OCI-LY1 (cell line): ENCODE measurements at regions not wholly inside any gene's neighbourhood (a gene's known extent, or its start where the extent isn't known, plus 50 kb on each side); places are given as distances from the start of the nearest gene placed in this dataset.

Source experiments
- H2AFZ ChIP-seq: fragments of 200-600 bp; sonication (generic), shearing (Covaris generic); 2 replicates; pipeline ENCODE4 v1.6.0; 2014; ENCODE audit warnings: antibody characterized with exemption, mild to moderate bottlenecking, low read length
- H3F3A ChIP-seq: fragments of 200-600 bp; sonication (generic), shearing (Covaris generic); 2 replicates; pipeline ENCODE4 v1.6.0; 2014; ENCODE audit warnings: mild to moderate bottlenecking, antibody characterized with exemption, low read length, moderate library complexity; ENCODE audit not compliant: insufficient read depth
- H3K27ac ChIP-seq: fragments of 200-600 bp; sonication (generic); 2 replicates; pipeline ENCODE4 v1.5.1; 2014; ENCODE audit warnings: low read length, mixed run types, mild to moderate bottlenecking, low read depth; ENCODE audit not compliant: poor library complexity, severe bottlenecking
- H3K27me3 ChIP-seq: fragments of 200-600 bp; sonication (generic); 2 replicates; pipeline ENCODE4 v1.6.0; 2014; ENCODE audit warnings: antibody characterized with exemption, mild to moderate bottlenecking, low read length, moderate library complexity; ENCODE audit not compliant: insufficient read depth
- H3K36me3 ChIP-seq: fragments of 200-600 bp; sonication (generic); 2 replicates; pipeline ENCODE4 v1.6.1; 2014; ENCODE audit warnings: mild to moderate bottlenecking, antibody characterized with exemption, low read length, moderate library complexity, mixed read lengths; ENCODE audit not compliant: insufficient read depth
- H3K4me1 ChIP-seq: fragments of 200-600 bp; sonication (generic); 2 replicates; pipeline ENCODE4 v1.5.1; 2014; ENCODE audit warnings: mild to moderate bottlenecking, low read length, moderate library complexity; ENCODE audit not compliant: insufficient read depth, severe bottlenecking
- H3K4me2 ChIP-seq: fragments of 200-600 bp; sonication (generic), shearing (Covaris generic); 2 replicates; pipeline ENCODE4 v1.6.1; 2014; ENCODE audit warnings: low read length
- H3K4me3 ChIP-seq: fragments of 200-600 bp; sonication (generic); 2 replicates; pipeline ENCODE4 v1.5.1; 2014; ENCODE audit warnings: low read length, low read depth, mild to moderate bottlenecking, mixed read lengths; ENCODE audit not compliant: poor library complexity, severe bottlenecking
- H3K79me2 ChIP-seq: fragments of 200-600 bp; shearing (Covaris generic); 2 replicates; pipeline ENCODE4 v1.6.1; 2016; ENCODE audit warnings: mixed run types, low read length, mixed read lengths; ENCODE audit not compliant: insufficient read depth
- H3K9ac ChIP-seq: fragments of 200-600 bp; sonication (generic), shearing (Covaris generic); 2 replicates; pipeline ENCODE4 v1.6.1; 2014; ENCODE audit warnings: mild to moderate bottlenecking, low read length, mixed read lengths
- H3K9me2 ChIP-seq: fragments of 200-600 bp; sonication (generic), shearing (Covaris generic); 2 replicates; pipeline ENCODE4 v1.6.1; 2014; ENCODE audit warnings: low read depth, mild to moderate bottlenecking, low read length, mixed read lengths
- H3K9me3 ChIP-seq: fragments of 200-600 bp; shearing (Covaris generic); 2 replicates; pipeline ENCODE4 v1.6.1; 2014; ENCODE audit warnings: low read length, mixed read lengths
- H4K20me1 ChIP-seq: fragments of 200-600 bp; sonication (generic), shearing (Covaris generic); 2 replicates; pipeline ENCODE4 v1.6.0; 2016; ENCODE audit warnings: mild to moderate bottlenecking, low read length; ENCODE audit not compliant: insufficient read depth
- CTCF ChIP-seq: fragments of 200-600 bp; sonication (generic), shearing (Covaris generic); IDR thresholded peaks from 2 replicates; pipeline ENCODE4 v1.5.1; 2017; ENCODE audit warnings: mild to moderate bottlenecking, antibody characterized with exemption, low read length, moderate library complexity, mixed read lengths
- EZH2 ChIP-seq: fragments of 200-600 bp; sonication (generic), shearing (Covaris generic); IDR thresholded peaks from 2 replicates; pipeline ENCODE4 v1.8.0; 2017; ENCODE audit warnings: borderline replicate concordance, mixed run types, mild to moderate bottlenecking, antibody characterized with exemption, low read length, moderate library complexity, mixed read lengths

DNA sequence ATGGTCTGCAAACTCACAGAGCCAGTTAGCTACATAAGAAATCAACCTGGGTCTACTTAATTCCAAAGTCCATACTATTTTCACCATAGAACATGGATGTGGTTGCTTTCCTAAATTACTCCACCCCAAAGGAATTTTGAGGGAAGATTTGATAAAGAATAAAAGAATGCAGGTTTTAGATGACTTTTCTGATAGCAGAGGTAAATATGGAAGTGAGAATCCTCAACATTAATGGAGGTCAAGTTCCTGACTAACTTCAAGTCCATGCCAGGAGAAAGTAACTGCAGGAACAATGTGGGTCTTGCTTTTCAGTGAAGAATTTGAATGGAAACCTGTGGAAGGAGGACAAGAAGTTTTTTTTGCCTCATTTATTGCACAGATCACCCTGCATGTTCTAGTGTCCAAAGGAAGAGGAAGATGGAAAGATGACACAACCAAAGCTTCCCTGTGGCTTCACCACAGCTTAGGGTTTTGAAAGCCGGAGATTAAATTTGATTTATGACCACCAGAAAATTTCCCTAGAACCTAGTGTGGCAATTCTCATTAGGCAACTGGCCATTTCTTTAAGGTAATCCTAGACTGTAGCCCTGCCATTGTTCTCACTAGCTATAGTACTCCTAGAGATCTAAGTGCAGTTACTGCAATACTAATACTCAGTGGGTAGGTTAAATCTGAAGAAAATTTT, 429.7 kb downstream of the RAP2B start:
- Histone ChIP-seq H3K9me3 (no peaks in the 10 kb centered on the region), H3K27me3 (no peaks in the 10 kb centered on the region), H3K9me2 (no peaks in the 10 kb centered on the region), H2AFZ (no peak overlapping the region), H3K9ac (no peak overlapping the region), H3K27ac (no peak overlapping the region), H3K4me1 (no peaks in the 10 kb centered on the region), H3K79me2 (no peaks in the 10 kb centered on the region), H3K4me2 (no peak overlapping the region), H3F3A (no peaks in the 10 kb centered on the region), H3K36me3 (no peaks in the 10 kb centered on the region), H4K20me1 (no peaks in the 10 kb centered on the region), H3K4me3 (no peak overlapping the region)
- TF ChIP-seq EZH2 (no peak), CTCF (no peak)

DNA sequence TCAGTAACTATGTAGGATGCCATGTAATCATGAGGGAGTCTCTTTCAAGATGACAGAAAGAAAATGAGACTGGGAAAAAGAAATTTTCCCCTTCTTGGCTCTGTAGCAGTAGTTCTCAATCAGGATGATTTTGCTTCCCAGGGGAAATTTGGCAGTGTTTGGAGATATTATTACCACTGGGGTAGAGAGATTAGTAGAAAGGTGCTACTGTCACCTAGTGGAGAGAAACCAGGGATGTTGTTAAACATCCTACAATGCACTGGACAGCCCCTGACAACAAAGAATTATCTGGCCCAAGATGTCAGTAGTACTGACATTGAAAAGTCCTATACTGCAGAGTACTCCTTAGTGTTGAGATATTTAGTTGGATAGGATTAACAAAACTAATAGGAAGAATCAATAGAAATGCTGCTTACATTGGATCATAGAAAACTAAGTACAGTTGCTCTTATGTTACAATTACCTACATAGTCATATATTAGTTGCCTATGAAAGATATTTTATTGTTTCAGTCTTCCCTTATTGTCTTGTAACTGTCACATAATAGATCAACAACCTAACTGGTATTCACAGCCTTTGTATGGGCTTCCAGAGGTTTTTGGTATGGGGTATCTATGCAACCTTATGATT, 433.3 kb downstream of the RAP2B start:
- no peaks in the 10 kb centered on the region for H3K9me3 ChIP-seq
- H3K36me3 ChIP-seq: no peaks in the 10 kb centered on the region
- no peaks in the 10 kb centered on the region for H3F3A ChIP-seq
- no peak overlapping the region for H3K9ac ChIP-seq
- no peaks in the 10 kb centered on the region for H3K9me2 ChIP-seq
- TF ChIP-seq EZH2 (no peak), CTCF (peak; percentile 57)
- H3K4me2 ChIP-seq: no peak overlapping the region
- H3K4me1 ChIP-seq: no peaks in the 10 kb centered on the region
- no peak overlapping the region for H3K4me3 ChIP-seq
- H4K20me1 ChIP-seq: no peaks in the 10 kb centered on the region
- no peak overlapping the region for H2AFZ ChIP-seq
- no peaks in the 10 kb centered on the region for H3K79me2 ChIP-seq
- H3K27me3 ChIP-seq: no peaks in the 10 kb centered on the region; the same call in 1 of the 2 replicates
- no peak overlapping the region for H3K27ac ChIP-seq

- Histone ChIP-seq H4K20me1 (no peaks in the 10 kb centered on the region), H3K36me3 (no peaks in the 10 kb centered on the region)
Measured at GRCh38 chr3:153596401-153596800, 434.4 kb downstream of the RAP2B start.

More at GRCh38 chr3:153596401-153596800, 434.4 kb downstream of the RAP2B start:
- H3K9me3 ChIP-seq: no peaks in the 10 kb centered on the region
- H3K4me2 ChIP-seq: no peak overlapping the region
- no peaks in the 10 kb centered on the region for H3K4me1 ChIP-seq
- no peaks in the 10 kb centered on the region for H3F3A ChIP-seq
- no peaks in the 10 kb centered on the region for H3K79me2 ChIP-seq
- TF ChIP-seq CTCF (no peak), EZH2 (no peak)
- no peak overlapping the region for H3K9ac ChIP-seq
- H3K27ac ChIP-seq: no peak overlapping the region
- no peaks in the 10 kb centered on the region for H3K9me2 ChIP-seq
- H3K27me3 ChIP-seq: no peaks in the 10 kb centered on the region; the same call in 1 of the 2 replicates
- H3K4me3 ChIP-seq: no peak overlapping the region
- H2AFZ ChIP-seq: no peak overlapping the region
